Sigmoid colon (tissue), 6 donors: ENCODE measurements at regions not wholly inside any gene's neighbourhood (a gene's known extent, or its start where the extent isn't known, plus 50 kb on each side); places are given as distances from the start of the nearest gene placed in this dataset.

Experiments used
- DNase-seq: peaks from one replicate; pipeline ENCODE4 v3.0.0-alpha.2; 2019
- H3K27ac ChIP-seq, 4 donors: fragments of 200-600 bp; sonication (generic); one replicate each; pipeline ENCODE4 v1.5.1; 2016 to 2019; ENCODE audit warnings: mild to moderate bottlenecking in 1 of 4
- H3K27me3 ChIP-seq, 3 donors: fragments of 200-600 bp; sonication (generic); one replicate each; pipeline ENCODE4 v1.5.1; 2019; ENCODE audit warnings: mild to moderate bottlenecking in 1 of 3
- H3K36me3 ChIP-seq, 4 donors: fragments of 200-600 bp; sonication (generic); one replicate each; pipeline ENCODE4 v1.5.1; 2016 to 2019
- H3K4me1 ChIP-seq, 4 donors: fragments of 200-600 bp; sonication (generic); one replicate each; pipeline ENCODE4 v1.5.1; 2017 to 2019
- H3K4me3 ChIP-seq, 4 donors: fragments of 200-600 bp; sonication (generic); one replicate each; pipeline ENCODE4 v1.5.1; 2017 to 2019; ENCODE audit warnings: mild to moderate bottlenecking in 2 of 4, moderate library complexity in 1 of 4
- H3K9me3 ChIP-seq, 4 donors: fragments of 200-600 bp in 3 of 4; sonication (generic) in 3 of 4; one replicate each; pipeline versions ENCODE4 v1.5.1 to v1.6.1; 2013 to 2019
- EP300 ChIP-seq, 4 donors: sonication (generic); formaldehyde crosslinking; IDR thresholded peaks; one replicate each; pipeline ENCODE4 v1.6.1; 2017; ENCODE audit warnings: antibody characterized with exemption in 4 of 4
- POLR2A ChIP-seq, 2 donors: fragments of 450-650 bp; IDR thresholded peaks; one replicate each; pipeline ENCODE4 v1.6.1; 2016; ENCODE audit warnings: antibody characterized with exemption in 2 of 2, mild to moderate bottlenecking in 2 of 2, moderate library complexity in 2 of 2
- POLR2AphosphoS5 ChIP-seq, 4 donors: sonication (generic); formaldehyde crosslinking; IDR thresholded peaks; one replicate each; pipeline ENCODE4 v1.6.1; 2017; ENCODE audit warnings: antibody characterized with exemption in 4 of 4
- WGBS, 2 donors: extraction: QIAGEN DNeasy Blood & Tissue Kit; methylation state at CpG; one replicate each; pipeline ENCODE4 v1.1.7; 2013; 5-methylcytosine and 5-hydroxymethylcytosine counted together
- intact Hi-C: fragments of 100-400 bp; cut with DNase I; formaldehyde crosslinking; loops from one replicate; pipeline ENCODE4 v1.15.1; 2023
- TF ChIP-seq, protein P1 (sequence below), 4 experiments: fragments of 450-650 bp in 3 of 4; fragments of 200-600 bp in 1 of 4; IDR thresholded peaks; one replicate each; pipeline ENCODE4 v1.5.1; 2016 to 2019; ENCODE audit warnings: antibody characterized with exemption in 4 of 4, mild to moderate bottlenecking in 3 of 4, moderate library complexity in 2 of 4
- donor health status: healthy with polysubstance abuse.
- donor health status: healthy.

DNA sequence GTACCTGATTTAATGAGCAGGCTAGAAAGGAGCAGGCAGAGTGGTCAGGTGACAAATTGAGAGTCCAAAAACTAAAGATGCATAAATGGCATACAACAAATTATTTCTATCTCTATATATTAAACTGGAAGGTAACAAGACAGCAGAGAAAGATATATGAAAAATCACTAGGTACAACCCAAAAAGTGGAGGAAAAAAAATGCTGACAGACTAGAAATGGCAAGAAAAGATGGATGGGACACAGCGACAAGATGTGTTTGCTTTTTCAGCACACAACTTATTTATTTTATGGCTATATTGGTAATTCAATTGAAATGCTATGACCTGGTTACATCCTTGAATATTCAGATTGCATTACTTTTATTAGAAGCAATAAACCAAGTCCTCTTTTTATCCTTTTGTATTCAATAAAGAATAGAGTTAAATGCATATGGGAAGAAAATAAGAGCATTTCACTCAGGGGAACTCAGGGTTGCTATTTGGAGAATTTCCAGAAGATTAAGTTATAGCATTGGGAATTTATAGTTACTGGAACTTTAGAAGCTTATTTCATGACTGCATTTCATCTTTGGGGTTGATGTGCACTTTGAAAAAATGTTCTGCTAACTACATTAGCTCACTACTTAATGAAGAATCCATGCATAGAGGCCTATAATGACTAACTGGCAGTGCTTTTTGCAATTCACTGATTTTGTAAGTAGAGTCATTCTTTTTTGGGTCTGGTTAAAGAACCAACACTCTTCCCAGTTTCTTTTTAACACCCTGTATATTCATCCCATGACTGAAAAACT, 566.6 kb upstream of the TUSC1 start:
- Histone ChIP-seq H3K36me3 (no peaks in the 10 kb centered on the region), H3K27me3 (no peaks in the 10 kb centered on the region), H3K4me1 (no peaks in the 10 kb centered on the region), H3K4me3 (no peak overlapping the region), H3K27ac (no peak overlapping the region), H3K9me3 (no peaks in the 10 kb centered on the region)
- intact Hi-C loops = no loop called here
- TF ChIP-seq POLR2AphosphoS5 (IDR thresholded peaks at IDR 0.05) (no peak), POLR2A (IDR thresholded peaks at IDR 0.05) (no peak)
- no peak for DNase-seq
- WGBS, 2 donors = 47 to 66% methylated on average over 1 of the region's 1 CpG

DNA sequence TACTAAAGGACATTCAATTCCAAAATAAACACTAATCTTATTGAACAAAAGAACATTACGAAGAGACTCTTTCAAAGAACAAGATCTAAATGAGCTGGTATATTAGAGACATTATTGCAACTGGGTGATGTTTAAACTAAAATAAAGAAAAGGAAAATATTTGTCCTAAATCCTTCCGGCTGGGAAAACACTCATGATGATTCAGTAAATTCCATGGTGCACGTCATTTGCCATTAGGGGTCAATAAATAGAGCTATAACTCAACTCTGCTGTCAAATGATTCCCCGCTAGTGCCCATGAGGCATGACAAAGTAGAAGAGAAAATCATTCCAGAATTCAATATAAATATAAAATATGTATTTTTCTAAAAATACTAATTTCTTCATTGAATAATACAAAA, 565.5 kb upstream of the TUSC1 start:
- 38 to 63% methylated on average over 4 of the region's 4 CpGs for WGBS, 2 donors
- Histone ChIP-seq H3K36me3 (no peaks in the 10 kb centered on the region), H3K27me3 (no peaks in the 10 kb centered on the region), H3K4me1 (no peaks in the 10 kb centered on the region), H3K27ac (no peak overlapping the region), H3K9me3 (no peaks in the 10 kb centered on the region), H3K4me3 (no peak overlapping the region)
- TF ChIP-seq POLR2A (IDR thresholded peaks at IDR 0.05) (no peak), EP300 (IDR thresholded peaks at IDR 0.05) (no peak), POLR2AphosphoS5 (IDR thresholded peaks at IDR 0.05) (no peak)
- TF ChIP-seq, protein P1, sequence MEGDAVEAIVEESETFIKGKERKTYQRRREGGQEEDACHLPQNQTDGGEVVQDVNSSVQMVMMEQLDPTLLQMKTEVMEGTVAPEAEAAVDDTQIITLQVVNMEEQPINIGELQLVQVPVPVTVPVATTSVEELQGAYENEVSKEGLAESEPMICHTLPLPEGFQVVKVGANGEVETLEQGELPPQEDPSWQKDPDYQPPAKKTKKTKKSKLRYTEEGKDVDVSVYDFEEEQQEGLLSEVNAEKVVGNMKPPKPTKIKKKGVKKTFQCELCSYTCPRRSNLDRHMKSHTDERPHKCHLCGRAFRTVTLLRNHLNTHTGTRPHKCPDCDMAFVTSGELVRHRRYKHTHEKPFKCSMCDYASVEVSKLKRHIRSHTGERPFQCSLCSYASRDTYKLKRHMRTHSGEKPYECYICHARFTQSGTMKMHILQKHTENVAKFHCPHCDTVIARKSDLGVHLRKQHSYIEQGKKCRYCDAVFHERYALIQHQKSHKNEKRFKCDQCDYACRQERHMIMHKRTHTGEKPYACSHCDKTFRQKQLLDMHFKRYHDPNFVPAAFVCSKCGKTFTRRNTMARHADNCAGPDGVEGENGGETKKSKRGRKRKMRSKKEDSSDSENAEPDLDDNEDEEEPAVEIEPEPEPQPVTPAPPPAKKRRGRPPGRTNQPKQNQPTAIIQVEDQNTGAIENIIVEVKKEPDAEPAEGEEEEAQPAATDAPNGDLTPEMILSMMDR (IDR thresholded peaks at IDR 0.05) = no peak
- DNase-seq = no peak
- intact Hi-C loops = no loop called here

DNA sequence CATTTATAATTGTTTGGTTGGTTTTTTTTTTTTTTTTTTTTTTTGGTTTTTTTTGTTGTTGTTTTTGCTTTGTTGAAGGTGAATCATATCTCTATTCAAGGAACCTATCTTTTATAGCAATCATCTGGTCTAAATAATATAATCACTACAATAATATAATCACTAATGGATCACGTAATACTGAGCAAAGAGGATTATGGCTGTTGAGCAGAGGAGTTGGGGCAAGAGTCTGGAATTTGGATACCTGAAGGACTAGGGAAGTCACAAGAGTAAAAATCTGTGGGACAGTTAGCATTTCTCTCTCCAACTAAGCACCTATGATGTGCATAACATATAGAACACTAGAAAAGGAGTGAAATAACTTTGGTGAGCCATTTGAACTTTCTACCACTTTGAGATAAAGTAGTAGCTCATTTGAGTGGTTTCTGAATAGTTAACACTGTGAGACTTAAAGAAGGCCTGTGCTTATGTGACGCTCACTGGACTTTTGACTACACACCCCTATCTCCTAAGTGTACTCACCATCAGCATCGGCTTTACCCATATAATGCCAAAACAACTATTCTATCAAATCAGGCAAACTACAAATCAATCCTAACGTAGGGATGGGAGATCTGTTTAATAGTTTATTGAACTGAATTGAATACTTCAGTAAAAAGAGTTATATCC, 564.9 kb upstream of the TUSC1 start:
- Histone ChIP-seq H3K27ac (no peak overlapping the region), H3K9me3 (no peaks in the 10 kb centered on the region), H3K27me3 (no peaks in the 10 kb centered on the region), H3K4me3 (no peak overlapping the region), H3K4me1 (no peaks in the 10 kb centered on the region), H3K36me3 (no peaks in the 10 kb centered on the region)
- WGBS, 2 donors = 59 to 79% methylated on average over 4 of the region's 4 CpGs
- intact Hi-C loops = no loop called here
- TF ChIP-seq, protein P1 (IDR thresholded peaks at IDR 0.05) = no peak
- TF ChIP-seq POLR2A (IDR thresholded peaks at IDR 0.05) (no peak), EP300 (IDR thresholded peaks at IDR 0.05) (no peak), POLR2AphosphoS5 (IDR thresholded peaks at IDR 0.05) (no peak)
- no peak for DNase-seq

DNA sequence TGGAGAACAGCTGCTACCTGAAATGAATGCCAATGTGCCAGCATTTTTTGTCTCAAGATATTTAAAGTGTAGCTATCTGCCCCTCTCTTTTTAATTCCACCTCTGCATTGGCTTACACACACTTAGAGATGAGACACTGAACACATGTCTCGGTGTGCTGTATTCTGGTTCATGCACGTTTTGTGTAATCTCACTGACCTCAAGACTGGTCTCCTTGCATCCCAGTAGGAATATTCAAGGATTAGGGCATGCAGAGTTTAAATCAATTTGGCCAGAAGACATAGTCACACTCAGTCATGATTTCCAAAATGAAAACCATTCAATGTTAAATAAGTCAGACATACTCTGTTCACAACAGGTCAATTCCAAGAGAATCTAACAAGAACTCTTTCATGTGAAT, 561.8 kb upstream of the TUSC1 start:
- H3K4me3 ChIP-seq = no peak overlapping the region
- H3K9me3 ChIP-seq = no peaks in the 10 kb centered on the region
- intact Hi-C loops = no loop called here
- TF ChIP-seq POLR2AphosphoS5 (IDR thresholded peaks at IDR 0.05) (no peak), POLR2A (IDR thresholded peaks at IDR 0.05) (no peak), EP300 (IDR thresholded peaks at IDR 0.05) (no peak)
- TF ChIP-seq, protein P1 (IDR thresholded peaks at IDR 0.05) = no peak
- H3K4me1 ChIP-seq = no peaks in the 10 kb centered on the region
- 74 to 83% methylated on average over 2 of the region's 2 CpGs for WGBS, 2 donors
- no peaks in the 10 kb centered on the region for H3K27me3 ChIP-seq
- no peak for DNase-seq
- no peaks in the 10 kb centered on the region for H3K36me3 ChIP-seq
- no peak overlapping the region for H3K27ac ChIP-seq

DNA sequence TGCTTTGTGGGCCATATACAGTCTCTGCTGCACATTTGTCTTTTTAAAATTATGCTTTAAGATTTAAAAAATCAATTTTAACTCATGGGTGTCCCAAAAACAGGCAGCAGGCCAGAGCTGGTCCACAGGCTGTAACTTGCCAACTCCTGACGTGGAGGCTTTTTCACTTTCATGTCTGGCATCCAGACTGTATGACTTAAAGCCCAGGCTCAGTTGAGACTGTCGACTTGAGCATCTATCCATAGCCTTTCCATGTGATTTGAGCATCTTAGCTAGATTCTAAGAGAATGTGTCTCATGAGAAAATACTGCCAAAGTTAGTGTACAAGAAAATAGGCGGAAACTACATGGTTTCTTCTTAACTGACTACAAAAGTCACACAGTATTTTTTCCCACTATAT, 559.0 kb upstream of the TUSC1 start:
- no peak for DNase-seq
- H3K9me3 ChIP-seq = no peaks in the 10 kb centered on the region
- intact Hi-C loops = no loop called here
- H3K4me1 ChIP-seq = no peaks in the 10 kb centered on the region
- no peaks in the 10 kb centered on the region for H3K27me3 ChIP-seq
- H3K27ac ChIP-seq = no peak overlapping the region
- TF ChIP-seq POLR2AphosphoS5 (IDR thresholded peaks at IDR 0.05) (no peak), POLR2A (IDR thresholded peaks at IDR 0.05) (no peak), EP300 (IDR thresholded peaks at IDR 0.05) (no peak)
- TF ChIP-seq, protein P1 (IDR thresholded peaks at IDR 0.05) = no peak
- no peaks in the 10 kb centered on the region for H3K36me3 ChIP-seq
- 52 to 70% methylated on average over 3 of the region's 3 CpGs for WGBS, 2 donors
- no peak overlapping the region for H3K4me3 ChIP-seq
